GM21619 (cell line): ENCODE measurements at regions not wholly inside any gene's neighbourhood (a gene's known extent, or its start where the extent isn't known, plus 50 kb on each side); places are given as distances from the start of the nearest gene placed in this dataset.
A peak's percentile ranks its signal among the peaks of the same experiment; 100 is the strongest.
"Not testable (repeated sequence)": the region's sequence is repeated elsewhere in the genome, so short reads cannot be mapped to it uniquely, and the experiment has no call there.

Source experiments
- ATAC-seq: cut with Tn5 transposase; IDR thresholded peaks from one replicate; pipeline ENCODE4 v1.9.1; 2021; ENCODE audit not compliant: unreplicated experiment

DNA sequence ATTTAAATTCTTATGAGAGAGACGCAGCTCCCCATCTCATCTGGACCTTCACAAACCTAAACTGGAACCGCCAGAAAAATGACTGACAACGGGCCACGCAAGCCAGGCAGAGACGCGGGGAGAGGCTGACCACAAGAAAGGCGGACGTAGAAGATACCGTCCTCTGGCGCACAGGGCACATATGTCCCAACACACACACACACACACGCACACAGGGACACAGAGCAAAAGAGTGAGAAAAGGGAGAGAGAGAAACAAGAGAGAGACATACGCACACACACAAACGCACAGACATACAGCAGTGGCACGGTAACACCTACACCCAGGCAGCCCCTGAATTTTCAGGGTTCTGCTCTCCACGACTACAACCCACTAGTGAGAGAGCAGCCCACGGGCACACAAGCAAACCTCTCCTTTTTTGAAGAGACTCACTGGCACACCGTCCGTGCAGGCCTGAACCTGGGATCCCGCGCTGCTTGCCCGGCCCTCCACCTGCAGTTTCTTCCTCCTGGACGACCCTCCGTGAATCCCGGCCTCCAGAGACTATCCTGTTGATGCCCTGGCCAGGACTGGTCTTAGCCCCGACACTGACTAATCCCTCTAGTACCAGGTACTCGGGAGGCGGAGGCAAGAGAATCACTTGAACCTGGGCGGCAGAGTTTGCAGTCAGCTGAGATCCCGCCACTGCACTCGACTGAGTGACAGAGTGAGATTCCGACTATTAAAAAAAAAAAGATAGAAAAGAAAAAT lies 156.5 kb upstream of the ZNF337 start:
- not testable (repeated sequence) for ATAC-seq

DNA sequence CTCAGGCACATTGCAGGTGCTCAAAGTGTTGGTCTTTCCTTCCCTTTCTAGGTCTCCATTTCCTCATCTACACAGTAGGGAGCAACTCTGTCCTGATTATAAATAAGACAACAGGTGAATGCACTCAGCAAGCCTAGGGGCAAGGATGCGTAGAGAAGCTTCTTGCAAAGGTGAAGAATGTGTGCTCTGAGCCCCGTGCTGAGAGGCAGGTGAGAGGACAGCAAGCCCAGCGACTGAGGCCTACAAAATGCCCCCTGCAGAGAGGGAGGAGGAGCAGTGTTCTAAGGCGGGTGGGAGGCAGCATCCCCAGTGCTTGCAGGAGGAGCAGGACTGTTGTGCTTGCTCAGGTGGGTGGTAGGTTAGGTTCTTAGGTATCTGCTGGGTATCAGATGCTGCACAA lies 153.5 kb upstream of the ZNF337 start:
- ATAC-seq = not testable (repeated sequence)

DNA sequence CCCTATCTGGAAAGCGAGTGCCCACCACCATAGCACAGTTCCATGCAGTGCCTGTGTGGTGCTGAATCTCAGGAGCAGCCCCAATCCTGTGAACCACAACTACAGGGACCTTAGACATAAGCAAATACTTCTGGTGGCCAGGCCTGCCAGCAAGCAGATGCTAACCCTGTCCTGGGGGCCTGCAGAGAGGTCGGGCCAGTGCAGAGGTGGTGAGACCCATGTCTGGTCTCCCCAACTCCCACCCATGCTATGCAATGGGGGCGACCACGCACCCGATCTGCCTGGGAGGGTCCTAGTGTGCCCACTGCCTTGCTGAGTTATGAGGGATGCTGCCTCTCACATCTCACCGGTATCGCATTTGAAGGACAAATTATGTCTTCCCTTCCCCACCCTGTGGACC lies 151.6 kb upstream of the ZNF337 start:
- ATAC-seq = no peak

DNA sequence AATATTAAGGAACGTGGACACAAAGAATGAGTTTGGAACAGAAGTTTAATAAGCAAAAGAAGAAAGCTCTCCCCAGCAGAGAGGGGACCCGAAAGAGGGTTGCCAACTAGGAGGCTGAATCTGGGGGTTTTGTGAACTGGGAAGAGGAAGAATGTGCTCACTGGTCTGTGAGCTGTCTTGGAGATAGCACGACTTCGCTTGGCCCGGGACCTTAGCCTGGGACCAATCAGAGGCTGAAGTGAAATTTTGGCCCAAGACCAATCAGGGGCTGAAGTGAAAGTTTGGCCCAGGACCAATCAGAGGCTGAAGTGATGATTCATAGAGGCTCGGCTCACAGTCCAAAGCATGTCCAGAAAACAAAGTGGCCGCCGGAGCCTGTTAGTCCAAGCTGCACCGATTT lies 148.0 kb upstream of the ZNF337 start:
- ATAC-seq = not testable (repeated sequence)

DNA sequence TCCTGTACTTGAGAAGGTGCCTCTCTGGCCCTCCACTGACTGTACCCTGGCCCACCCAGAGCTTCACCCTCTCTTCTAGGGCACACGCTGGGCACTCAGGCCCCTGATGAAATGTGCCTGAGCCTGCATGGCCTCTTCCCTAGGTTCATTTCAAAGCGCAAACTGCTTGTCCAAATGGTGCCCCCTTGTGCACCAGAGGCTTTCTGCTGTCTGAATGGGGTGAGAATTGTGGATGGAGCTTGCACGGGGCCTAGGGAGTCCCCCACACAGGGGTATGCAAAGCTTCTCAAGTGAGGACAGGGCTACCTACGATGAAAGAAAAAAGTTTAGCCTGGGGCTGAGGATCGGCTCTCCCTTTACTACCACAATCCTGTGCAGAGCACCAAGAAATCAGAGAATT lies 116.9 kb upstream of the ZNF337 start:
- ATAC-seq = not testable (repeated sequence)

DNA sequence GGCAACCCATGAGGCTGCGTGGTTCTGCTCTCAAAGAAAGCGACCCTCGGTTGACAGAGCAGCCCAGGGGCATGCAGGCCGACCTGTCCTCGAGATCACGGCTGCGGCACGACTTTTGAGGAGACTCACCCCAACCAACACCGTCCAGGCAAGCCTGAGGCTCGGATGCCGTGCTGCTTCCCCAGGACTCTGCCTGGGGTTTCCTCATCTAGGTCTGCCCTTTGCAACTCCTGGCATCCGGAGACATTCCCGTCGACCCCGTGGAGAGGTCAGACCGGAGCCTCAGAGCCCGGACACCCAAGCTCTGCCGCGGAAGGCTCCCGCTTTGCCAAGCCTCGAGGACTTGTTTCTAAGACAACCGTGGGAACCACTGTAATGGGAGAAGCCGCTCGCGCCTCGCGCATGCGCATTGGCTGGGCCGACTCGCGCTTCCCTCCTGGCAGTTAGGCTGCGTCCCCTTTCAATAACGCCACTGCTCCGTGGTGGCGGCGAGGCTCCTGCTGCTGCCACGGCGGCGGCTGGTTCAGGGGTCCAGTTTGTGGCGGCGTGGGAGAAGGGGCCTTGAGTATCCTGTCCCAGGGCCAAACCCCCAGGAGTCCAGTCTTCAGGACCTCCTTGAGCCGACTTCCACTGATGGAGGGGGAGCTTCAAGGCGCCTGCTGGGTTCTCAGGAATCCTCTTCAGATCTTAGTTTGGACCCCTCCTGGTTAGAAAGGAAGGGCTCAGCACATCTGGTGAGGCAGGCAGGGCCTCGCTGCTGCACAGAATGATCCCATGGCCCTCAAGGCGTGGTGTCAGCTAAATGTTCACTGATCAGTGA lies 101.7 kb upstream of the ZNF337 start:
- ATAC-seq = not testable (repeated sequence)

DNA sequence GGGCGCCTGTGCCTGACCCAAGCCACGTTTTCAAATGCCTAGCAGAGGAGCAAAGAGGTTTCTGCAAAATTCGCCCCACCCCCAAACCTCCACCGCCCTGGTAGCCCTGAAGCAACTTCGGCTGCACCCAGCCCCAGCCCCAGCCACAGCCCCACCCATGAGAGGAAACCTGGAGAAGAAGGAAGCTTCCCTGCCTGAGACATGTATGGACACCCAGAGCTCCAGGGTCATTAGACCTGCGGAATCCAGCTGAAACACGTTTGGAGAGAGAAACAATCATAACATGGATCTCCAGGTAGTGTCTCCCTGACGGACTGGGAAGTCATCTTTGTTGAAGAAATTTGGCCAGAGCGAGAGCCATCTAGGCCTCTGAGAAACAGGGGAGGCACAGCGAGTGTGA lies 100.4 kb upstream of the ZNF337 start:
- ATAC-seq = not testable (repeated sequence)

DNA sequence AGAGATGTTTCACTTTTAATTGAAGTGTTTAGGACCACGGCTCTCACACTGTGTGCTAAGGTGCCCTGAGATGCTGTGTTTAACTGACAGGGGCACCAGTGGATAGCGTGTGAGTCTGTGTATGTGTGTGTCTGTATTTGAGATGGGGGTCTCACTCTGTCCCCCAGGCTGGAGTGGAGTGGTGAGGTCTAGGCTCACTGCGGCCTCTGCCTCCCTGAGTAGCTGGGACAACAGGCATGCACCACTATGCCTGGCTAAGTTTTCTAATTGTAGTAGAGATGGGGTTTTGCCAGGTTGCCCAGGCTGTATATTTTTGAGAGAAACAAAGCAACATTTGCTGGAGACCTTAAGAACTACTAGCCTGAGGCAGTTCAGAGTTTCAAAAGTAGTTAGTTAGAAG lies 80.6 kb upstream of the ZNF337 start:
- not testable (repeated sequence) for ATAC-seq

DNA sequence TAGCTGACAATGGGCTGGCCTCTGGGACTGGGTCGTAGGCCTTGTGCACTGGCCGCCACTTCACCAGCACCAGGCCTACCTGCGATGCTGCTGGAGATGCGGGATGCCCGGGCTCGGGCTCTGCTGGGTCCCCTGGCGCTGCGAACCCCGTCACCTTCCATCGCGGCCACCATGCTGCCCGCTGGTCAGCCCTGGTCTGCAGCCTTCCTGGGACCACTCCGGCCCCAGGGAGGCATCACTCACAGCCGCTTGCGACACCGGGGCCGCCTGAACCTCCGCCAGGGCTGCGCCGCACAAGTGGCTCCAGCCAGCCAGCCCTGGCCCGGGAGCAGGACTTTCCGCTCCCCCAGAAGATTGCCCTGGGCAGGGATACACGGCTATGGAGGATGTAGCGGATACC lies 78.1 kb upstream of the ZNF337 start:
- ATAC-seq = not testable (repeated sequence)

DNA sequence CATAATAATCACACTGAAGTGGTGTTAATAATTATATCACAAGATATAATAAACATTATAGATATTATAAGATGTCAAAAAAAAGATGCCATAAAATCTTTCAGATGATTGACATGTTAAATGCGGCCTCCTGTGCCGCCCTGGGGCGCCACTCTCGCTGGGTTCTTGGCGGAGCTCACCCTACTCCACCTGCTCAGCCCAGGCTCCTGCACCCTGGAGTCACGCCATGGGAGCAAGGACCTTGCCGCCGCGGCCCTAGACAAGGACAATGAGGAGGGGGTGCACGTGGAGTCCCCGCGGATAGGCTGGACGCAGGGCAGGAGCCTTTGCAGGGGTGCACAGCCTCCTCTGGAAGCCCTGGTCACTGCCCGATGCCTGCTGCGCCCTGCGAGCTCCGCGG lies 77.5 kb upstream of the ZNF337 start:
- ATAC-seq = not testable (repeated sequence)

DNA sequence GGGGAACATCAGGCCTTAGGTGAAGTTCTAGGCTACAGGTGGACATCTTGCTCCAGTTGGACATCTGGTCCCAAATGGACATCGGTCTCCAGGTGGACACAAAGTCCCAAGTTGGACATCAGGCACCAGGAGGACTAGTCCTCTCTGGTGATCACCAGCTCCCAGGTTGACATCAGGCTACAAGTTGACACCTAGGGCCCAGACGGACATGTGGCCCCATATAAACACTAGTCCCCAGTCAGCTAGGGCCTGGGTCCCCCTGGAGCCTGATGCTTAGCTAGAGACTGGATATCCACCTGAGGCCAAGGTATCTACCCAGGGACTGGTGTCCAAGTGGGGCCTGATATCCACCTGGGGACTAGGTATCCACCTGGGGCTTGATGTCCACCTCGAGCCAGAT lies 75.8 kb upstream of the ZNF337 start:
- not testable (repeated sequence) for ATAC-seq

DNA sequence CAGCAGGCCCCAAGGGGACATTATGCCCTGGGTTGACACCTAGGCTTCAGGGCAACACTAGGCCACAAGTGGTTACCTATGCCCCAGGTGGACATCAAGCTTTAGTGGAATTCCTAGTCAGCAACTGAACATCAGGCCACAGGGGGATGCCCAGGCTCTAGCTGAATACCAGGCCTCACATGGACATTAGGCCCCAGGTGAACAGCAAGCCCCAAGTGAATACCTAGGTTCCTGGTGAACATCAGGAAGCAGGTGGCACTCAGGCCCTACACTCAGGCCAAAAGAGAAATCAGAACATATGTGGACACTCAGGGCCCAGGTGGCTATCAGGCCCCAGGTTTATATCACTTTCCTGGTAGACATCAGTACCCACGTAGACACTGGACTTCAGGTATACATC lies 75.2 kb upstream of the ZNF337 start:
- not testable (repeated sequence) for ATAC-seq

DNA sequence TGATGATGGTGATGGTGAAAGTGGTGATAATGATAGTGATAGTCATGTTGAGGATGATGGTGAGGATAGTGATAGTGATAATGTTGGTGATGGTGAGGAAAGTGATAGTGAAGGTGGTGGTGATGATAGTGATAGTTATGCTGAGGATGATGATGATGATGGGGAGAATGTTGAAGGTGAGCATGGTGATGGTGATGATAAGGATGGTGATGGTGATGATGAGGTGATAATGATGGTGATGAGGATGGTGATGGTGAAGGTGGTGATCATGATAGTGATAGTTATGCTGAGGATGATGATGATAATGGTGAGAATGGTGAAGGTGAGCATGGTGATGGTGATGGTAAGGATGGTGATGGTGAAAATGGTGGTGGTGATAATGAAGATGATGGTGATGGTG lies 64.9 kb upstream of the ZNF337 start:
- ATAC-seq = no peak

DNA sequence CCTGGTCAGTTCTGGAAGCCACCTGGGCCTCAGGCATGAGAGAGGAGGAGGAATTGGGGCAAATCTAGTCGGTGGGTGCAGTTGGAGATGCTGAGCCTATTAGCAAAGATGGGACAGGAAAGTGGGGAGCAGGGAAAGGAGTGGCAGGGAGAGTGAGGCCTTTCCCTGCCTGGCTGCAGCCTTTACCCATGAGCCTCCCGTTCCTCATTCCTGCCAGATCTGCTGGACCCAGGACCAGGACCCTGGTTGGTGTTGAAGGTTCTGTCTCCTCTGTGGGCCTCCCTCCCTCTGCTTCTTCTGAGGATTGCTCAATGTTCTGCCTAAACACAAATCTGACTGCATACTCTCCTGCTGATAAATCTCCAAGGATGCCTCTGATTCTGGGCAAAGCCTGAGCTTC lies 64.4 kb upstream of the ZNF337 start:
- not testable (repeated sequence) for ATAC-seq

DNA sequence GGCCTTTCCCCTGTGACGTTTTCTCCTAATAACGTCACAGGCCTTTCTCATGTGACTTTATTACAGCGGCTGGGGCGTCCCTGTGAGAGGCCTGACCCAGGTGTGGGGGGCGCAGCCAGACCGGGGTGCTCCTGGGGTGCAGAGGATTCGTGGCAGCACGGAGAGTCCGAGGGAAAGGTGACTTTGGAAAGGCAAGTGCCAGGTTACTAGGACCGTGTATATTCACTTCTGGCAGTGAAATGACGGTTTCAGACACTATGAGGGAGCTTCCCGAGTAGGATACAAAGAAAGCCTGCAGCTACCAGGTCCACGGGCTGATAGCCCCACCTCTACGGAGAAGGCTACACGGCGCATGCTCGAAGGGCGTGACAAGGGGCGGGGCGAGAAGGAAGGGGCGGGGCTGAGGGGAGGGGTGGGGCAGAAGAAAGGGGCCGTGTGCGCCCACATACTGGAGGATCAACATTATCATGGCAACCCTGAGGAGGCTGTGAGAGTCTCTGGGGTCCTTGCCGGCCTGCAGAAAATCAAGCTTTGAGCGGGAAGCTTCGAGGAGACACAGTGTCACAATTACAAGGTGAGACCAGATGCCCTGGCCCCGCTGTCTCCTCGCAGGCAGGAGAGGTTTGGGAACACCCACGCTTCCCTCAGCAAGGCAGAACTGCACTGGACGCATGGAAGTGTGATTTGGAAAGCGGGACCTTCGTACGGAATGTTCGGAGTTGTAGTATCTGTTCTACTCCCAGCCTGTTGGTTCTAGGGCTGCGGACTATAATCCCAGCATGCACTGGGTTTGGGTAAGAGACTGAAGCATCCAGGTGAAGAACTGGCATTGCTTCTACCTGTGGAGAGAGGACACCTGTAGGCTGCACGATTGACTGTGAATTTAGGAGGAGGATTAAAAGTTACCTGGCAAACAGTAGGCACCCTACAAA lies 54.4 kb upstream of the ZNF337 start:
- peak; percentile 78 for ATAC-seq

DNA sequence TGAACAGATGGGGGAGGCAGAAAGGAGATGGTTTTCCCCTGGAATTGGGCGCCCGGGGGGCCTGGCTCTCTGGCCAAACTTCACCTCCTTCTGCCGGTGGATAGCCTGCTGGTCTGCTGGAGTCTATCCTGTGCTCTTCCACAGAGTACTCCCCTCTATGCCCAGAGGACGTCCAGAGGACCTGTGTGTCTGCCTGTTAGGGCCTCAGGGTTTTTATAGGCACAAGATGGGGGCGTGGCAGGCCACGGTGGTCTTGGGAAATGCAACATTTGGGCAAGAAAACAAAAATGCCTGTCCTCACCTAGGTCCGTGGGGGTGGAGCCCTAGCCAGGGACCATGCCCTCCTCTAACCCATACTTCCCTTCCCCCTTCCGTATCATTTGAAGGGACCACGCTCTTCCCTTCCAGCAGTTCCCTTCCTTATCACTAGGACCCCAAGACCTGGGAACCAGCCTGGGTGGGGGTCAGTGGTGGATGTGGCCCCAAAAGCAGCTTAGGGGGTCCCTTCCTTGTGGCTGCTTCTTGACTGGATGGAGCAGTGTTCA lies 53.6 kb upstream of the ZNF337 start:
- no peak for ATAC-seq

DNA sequence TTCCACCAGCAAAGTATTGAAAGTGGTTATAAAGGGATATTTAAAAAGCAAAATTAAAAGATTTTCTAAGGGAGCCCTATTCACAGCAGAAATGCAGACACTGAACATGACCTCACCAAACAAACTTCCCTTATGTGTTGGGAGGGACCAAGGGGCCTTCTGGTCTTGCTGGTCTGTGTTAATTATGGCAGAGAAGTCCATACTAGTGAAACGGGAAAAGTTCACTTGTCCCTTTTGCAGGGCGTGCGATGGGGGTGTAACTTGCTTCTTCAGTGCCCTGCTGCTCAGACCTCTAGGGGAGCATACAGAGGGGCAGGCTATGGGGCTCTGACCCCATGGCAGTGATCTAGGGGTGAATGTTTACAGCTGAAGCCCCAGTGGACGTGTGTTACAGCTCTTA lies 53.0 kb upstream of the ZNF337 start:
- ATAC-seq = no peak
